ENCODE measurements at regions not wholly inside any gene's neighbourhood (a gene's known extent, or its start where the extent isn't known, plus 50 kb on each side); places are given as distances from the start of the nearest gene placed in this dataset.

GRCh38 chr12:125458552-125459268 is 393.5 kb downstream of the AACS start:
- TF ChIP-seq CTCF (conservative IDR thresholded peaks at IDR 0.05) (no peak), ZFX (IDR thresholded peaks at IDR 0.05) (no peak)
